ENCODE measurements at regions not wholly inside any gene's neighbourhood (a gene's known extent, or its start where the extent isn't known, plus 50 kb on each side); places are given as distances from the start of the nearest gene placed in this dataset.

DNA sequence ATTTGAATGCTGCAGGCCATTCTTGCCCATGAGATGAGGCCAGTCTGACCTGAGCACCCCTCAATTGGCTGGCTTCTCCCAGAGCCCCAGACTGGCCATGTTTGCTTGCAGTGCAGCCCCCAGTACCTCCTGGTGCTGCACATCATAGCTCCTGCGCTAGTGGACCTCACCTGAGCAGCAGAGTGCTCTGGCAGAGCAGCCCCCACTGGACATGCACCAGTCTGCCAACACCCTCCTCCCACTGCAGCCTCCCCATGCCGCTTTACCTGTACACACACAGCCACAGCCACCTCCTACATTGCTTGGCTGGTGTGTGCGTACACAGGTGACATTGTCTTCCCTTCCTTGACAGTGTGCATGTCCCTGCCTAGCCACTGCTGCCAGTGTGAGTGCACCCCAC lies 940.2 kb downstream of the EFNA5 start:
- TF ChIP-seq GLIS3 (CRISPR knock-in tag; IDR thresholded peaks at IDR 0.05) = no peak
- TF ChIP-seq CSDC2 (CRISPR knock-in tag; IDR thresholded peaks at IDR 0.05) = no peak
- no peak for TF ChIP-seq ZFP30 (CRISPR knock-in tag; IDR thresholded peaks at IDR 0.05)
- no peak for TF ChIP-seq TSHZ2 (CRISPR knock-in tag; IDR thresholded peaks at IDR 0.05)
- TF ChIP-seq, protein P1, sequence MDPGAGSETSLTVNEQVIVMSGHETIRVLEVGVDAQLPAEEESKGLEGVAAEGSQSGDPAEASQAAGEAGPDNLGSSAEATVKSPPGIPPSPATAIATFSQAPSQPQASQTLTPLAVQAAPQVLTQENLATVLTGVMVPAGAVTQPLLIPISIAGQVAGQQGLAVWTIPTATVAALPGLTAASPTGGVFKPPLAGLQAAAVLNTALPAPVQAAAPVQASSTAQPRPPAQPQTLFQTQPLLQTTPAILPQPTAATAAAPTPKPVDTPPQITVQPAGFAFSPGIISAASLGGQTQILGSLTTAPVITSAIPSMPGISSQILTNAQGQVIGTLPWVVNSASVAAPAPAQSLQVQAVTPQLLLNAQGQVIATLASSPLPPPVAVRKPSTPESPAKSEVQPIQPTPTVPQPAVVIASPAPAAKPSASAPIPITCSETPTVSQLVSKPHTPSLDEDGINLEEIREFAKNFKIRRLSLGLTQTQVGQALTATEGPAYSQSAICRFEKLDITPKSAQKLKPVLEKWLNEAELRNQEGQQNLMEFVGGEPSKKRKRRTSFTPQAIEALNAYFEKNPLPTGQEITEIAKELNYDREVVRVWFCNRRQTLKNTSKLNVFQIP (CRISPR knock-in tag; IDR thresholded peaks at IDR 0.05; ENCODE audit: borderline replicate concordance, low read depth) = no peak
- TF ChIP-seq BACH2 (CRISPR knock-in tag; IDR thresholded peaks at IDR 0.05; ENCODE audit: borderline replicate concordance) = no peak
- no peak for TF ChIP-seq OSR1 (CRISPR knock-in tag; IDR thresholded peaks at IDR 0.05)
- TF ChIP-seq PPARA (CRISPR knock-in tag; IDR thresholded peaks at IDR 0.05; ENCODE audit: borderline replicate concordance) = no peak
- no peak for TF ChIP-seq ZNF565 (CRISPR knock-in tag; conservative IDR thresholded peaks at IDR 0.05; ENCODE audit: low read depth)
- no peak for ATAC-seq

GRCh38 chr5:106728208-106728607 lies 942.5 kb downstream of the EFNA5 start:
- no peak for ATAC-seq
- TF ChIP-seq ZNF8 (CRISPR knock-in tag; IDR thresholded peaks at IDR 0.05) (no peak), PPARA (CRISPR knock-in tag; IDR thresholded peaks at IDR 0.05; ENCODE audit: borderline replicate concordance) (no peak), ESRRG (CRISPR knock-in tag; IDR thresholded peaks at IDR 0.05) (no peak), OSR1 (CRISPR knock-in tag; IDR thresholded peaks at IDR 0.05) (no peak), CSRNP3 (CRISPR knock-in tag; IDR thresholded peaks at IDR 0.05) (no peak), GLIS3 (CRISPR knock-in tag; IDR thresholded peaks at IDR 0.05) (no peak), SNAI2 (CRISPR knock-in tag; IDR thresholded peaks at IDR 0.05) (no peak), TOX (CRISPR knock-in tag; IDR thresholded peaks at IDR 0.05; ENCODE audit: borderline replicate concordance) (no peak), TCF4 (CRISPR knock-in tag; IDR thresholded peaks at IDR 0.05; ENCODE audit: borderline replicate concordance) (no peak), RARB (CRISPR knock-in tag; IDR thresholded peaks at IDR 0.05) (no peak), ARNTL (CRISPR knock-in tag; IDR thresholded peaks at IDR 0.05; ENCODE audit: borderline replicate concordance, low read depth) (no peak)
- TF ChIP-seq, protein P1 (CRISPR knock-in tag; IDR thresholded peaks at IDR 0.05; ENCODE audit: borderline replicate concordance, low read depth) = no peak
- TF ChIP-seq, protein P2, sequence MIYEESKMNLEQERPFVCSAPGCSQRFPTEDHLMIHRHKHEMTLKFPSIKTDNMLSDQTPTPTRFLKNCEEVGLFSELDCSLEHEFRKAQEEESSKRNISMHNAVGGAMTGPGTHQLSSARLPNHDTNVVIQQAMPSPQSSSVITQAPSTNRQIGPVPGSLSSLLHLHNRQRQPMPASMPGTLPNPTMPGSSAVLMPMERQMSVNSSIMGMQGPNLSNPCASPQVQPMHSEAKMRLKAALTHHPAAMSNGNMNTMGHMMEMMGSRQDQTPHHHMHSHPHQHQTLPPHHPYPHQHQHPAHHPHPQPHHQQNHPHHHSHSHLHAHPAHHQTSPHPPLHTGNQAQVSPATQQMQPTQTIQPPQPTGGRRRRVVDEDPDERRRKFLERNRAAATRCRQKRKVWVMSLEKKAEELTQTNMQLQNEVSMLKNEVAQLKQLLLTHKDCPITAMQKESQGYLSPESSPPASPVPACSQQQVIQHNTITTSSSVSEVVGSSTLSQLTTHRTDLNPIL (CRISPR knock-in tag; IDR thresholded peaks at IDR 0.05; ENCODE audit: low read depth) = no peak

- no peak for ATAC-seq
- TF ChIP-seq ZNF70 (CRISPR knock-in tag; IDR thresholded peaks at IDR 0.05) = no peak
- TF ChIP-seq PPARA (CRISPR knock-in tag; IDR thresholded peaks at IDR 0.05; ENCODE audit: borderline replicate concordance) = no peak
- no peak for TF ChIP-seq ZNF565 (CRISPR knock-in tag; conservative IDR thresholded peaks at IDR 0.05; ENCODE audit: low read depth)
- TF ChIP-seq, protein P3, sequence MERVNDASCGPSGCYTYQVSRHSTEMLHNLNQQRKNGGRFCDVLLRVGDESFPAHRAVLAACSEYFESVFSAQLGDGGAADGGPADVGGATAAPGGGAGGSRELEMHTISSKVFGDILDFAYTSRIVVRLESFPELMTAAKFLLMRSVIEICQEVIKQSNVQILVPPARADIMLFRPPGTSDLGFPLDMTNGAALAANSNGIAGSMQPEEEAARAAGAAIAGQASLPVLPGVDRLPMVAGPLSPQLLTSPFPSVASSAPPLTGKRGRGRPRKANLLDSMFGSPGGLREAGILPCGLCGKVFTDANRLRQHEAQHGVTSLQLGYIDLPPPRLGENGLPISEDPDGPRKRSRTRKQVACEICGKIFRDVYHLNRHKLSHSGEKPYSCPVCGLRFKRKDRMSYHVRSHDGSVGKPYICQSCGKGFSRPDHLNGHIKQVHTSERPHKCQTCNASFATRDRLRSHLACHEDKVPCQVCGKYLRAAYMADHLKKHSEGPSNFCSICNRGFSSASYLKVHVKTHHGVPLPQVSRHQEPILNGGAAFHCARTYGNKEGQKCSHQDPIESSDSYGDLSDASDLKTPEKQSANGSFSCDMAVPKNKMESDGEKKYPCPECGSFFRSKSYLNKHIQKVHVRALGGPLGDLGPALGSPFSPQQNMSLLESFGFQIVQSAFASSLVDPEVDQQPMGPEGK (CRISPR knock-in tag; IDR thresholded peaks at IDR 0.05; ENCODE audit: borderline replicate concordance) = no peak
- no peak for TF ChIP-seq ARNTL (CRISPR knock-in tag; IDR thresholded peaks at IDR 0.05; ENCODE audit: borderline replicate concordance, low read depth)
- no peak for TF ChIP-seq TSHZ2 (CRISPR knock-in tag; IDR thresholded peaks at IDR 0.05)
- TF ChIP-seq BACH2 (CRISPR knock-in tag; IDR thresholded peaks at IDR 0.05; ENCODE audit: borderline replicate concordance) = no peak
- TF ChIP-seq OSR1 (CRISPR knock-in tag; IDR thresholded peaks at IDR 0.05) = no peak
- no peak for TF ChIP-seq ZNF8 (CRISPR knock-in tag; IDR thresholded peaks at IDR 0.05)
- no peak for TF ChIP-seq TCF4 (CRISPR knock-in tag; IDR thresholded peaks at IDR 0.05; ENCODE audit: borderline replicate concordance)
- no peak for TF ChIP-seq GLIS3 (CRISPR knock-in tag; IDR thresholded peaks at IDR 0.05)
- TF ChIP-seq ESRRG (CRISPR knock-in tag; IDR thresholded peaks at IDR 0.05) = no peak
- TF ChIP-seq, protein P1 (CRISPR knock-in tag; IDR thresholded peaks at IDR 0.05; ENCODE audit: borderline replicate concordance, low read depth) = no peak
- TF ChIP-seq RARB (CRISPR knock-in tag; IDR thresholded peaks at IDR 0.05) = no peak
- no peak for TF ChIP-seq SNAI2 (CRISPR knock-in tag; IDR thresholded peaks at IDR 0.05)
- no peak for TF ChIP-seq CSDC2 (CRISPR knock-in tag; IDR thresholded peaks at IDR 0.05)
Measured at GRCh38 chr5:106727071-106727470, 943.7 kb downstream of the EFNA5 start.
